Natural killer cell (primary cell): ENCODE measurements at regions not wholly inside any gene's neighbourhood (a gene's known extent, or its start where the extent isn't known, plus 50 kb on each side); places are given as distances from the start of the nearest gene placed in this dataset.

Experiments
- ATAC-seq, 3 donors: fragments of 150-1000 bp in 2 of 3; fragments of 200-7000 bp in 1 of 3; cut with Tn5 transposase; 1 replicate in 1 of 3; 2 replicates in 2 of 3; pipeline ENCODE4 v1.10.0; 2021; ENCODE audit warnings: mild to moderate bottlenecking in 2 of 3, moderate library complexity in 2 of 3
- DNase-seq, 2 donors: peaks; one replicate each; pipeline versions ENCODE4 v3.0.0 to v3.0.0-alpha.2; 2013 to 2021; ENCODE audit warnings: mixed read lengths in 1 of 2
- H3K27ac ChIP-seq: one replicate; pipeline ENCODE4 v1.5.1; 2013; ENCODE audit warnings: mild to moderate bottlenecking, low read length
- H3K27me3 ChIP-seq: one replicate; pipeline ENCODE4 v1.6.1; 2013; ENCODE audit warnings: low read length; ENCODE audit not compliant: control insufficient read depth, insufficient read depth
- H3K36me3 ChIP-seq: one replicate; pipeline ENCODE4 v1.6.1; 2013; ENCODE audit warnings: low read length; ENCODE audit not compliant: control insufficient read depth, insufficient read depth
- H3K4me1 ChIP-seq: one replicate; pipeline ENCODE4 v1.6.1; 2013; ENCODE audit warnings: low read length; ENCODE audit not compliant: control insufficient read depth, insufficient read depth
- H3K4me3 ChIP-seq: one replicate; pipeline ENCODE4 v1.5.1; 2013; ENCODE audit warnings: low read length
- H3K9me3 ChIP-seq: one replicate; pipeline ENCODE4 v1.6.1; 2013; ENCODE audit warnings: low read length; ENCODE audit not compliant: control insufficient read depth, insufficient read depth
- H3K27ac Mint-ChIP-seq, 2 donors: one replicate each; pipeline ENCODE4 v1.8.0; 2022; ENCODE audit warnings: mild to moderate bottlenecking in 2 of 2, mixed read lengths in 2 of 2, moderate library complexity in 1 of 2
- H3K27me3 Mint-ChIP-seq, 2 donors: one replicate each; pipeline ENCODE4 v1.8.0; 2022; ENCODE audit warnings: low read depth in 2 of 2, mixed read lengths in 2 of 2
- H3K36me3 Mint-ChIP-seq: one replicate; pipeline ENCODE4 v1.8.0; 2022; ENCODE audit warnings: mixed read lengths
- H3K4me1 Mint-ChIP-seq, 2 donors: one replicate each; pipeline ENCODE4 v1.8.0; 2022; ENCODE audit warnings: mixed read lengths in 2 of 2
- H3K4me3 Mint-ChIP-seq: one replicate; pipeline ENCODE4 v1.8.0; 2022; ENCODE audit warnings: mild to moderate bottlenecking, moderate library complexity, mixed read lengths
- H3K9me3 Mint-ChIP-seq, 2 donors: one replicate each; pipeline ENCODE4 v1.8.0; 2022; ENCODE audit warnings: mixed read lengths in 2 of 2
- WGBS: methylation state at CpG from one replicate; pipeline ENCODE4 v1.1.7; 2013; ENCODE audit warnings: missing lambda C conversion rate; ENCODE audit not compliant: insufficient coverage; 5-methylcytosine and 5-hydroxymethylcytosine counted together
- intact Hi-C: fragments of 100-400 bp; cut with micrococcal nuclease; formaldehyde crosslinking; loops from one replicate; pipeline ENCODE4 v1.14.2; 2022
- TF ChIP-seq, protein P1 (sequence below): fragments of 200-600 bp; IDR thresholded peaks from one replicate; pipeline ENCODE4 v1.8.0; 2022; ENCODE audit warnings: antibody characterized with exemption

DNA sequence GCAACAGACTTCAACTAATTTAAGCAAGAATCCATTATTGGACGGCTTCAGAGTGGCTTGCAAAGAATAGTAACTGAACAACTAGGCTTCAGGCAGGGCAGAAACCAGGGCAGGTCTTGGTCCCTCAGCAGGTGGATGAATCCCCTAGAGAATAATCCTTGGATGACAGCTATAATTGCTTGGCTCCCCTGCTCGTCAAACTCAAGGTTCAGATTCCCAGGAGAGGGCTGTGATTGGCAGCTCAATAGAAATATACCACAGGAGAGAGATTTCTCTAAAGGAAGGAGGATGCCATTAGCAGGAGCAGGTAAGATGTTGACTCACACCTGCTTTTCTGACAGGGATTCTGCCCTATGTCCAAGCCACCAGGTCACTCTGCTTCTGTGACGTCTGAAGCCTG lies 89.6 kb upstream of the PCDH8 start:
- TF ChIP-seq, protein P1, sequence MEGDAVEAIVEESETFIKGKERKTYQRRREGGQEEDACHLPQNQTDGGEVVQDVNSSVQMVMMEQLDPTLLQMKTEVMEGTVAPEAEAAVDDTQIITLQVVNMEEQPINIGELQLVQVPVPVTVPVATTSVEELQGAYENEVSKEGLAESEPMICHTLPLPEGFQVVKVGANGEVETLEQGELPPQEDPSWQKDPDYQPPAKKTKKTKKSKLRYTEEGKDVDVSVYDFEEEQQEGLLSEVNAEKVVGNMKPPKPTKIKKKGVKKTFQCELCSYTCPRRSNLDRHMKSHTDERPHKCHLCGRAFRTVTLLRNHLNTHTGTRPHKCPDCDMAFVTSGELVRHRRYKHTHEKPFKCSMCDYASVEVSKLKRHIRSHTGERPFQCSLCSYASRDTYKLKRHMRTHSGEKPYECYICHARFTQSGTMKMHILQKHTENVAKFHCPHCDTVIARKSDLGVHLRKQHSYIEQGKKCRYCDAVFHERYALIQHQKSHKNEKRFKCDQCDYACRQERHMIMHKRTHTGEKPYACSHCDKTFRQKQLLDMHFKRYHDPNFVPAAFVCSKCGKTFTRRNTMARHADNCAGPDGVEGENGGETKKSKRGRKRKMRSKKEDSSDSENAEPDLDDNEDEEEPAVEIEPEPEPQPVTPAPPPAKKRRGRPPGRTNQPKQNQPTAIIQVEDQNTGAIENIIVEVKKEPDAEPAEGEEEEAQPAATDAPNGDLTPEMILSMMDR = no peak
- Histone ChIP-seq H3K4me3 (no peak overlapping the region), H3K36me3 (no peaks in the 10 kb centered on the region), H3K27me3 (no peaks in the 10 kb centered on the region), H3K4me1 (no peaks in the 10 kb centered on the region), H3K9me3 (no peaks in the 10 kb centered on the region), H3K27ac (no peak overlapping the region)
- no peaks in the 10 kb centered on the region for H3K36me3 Mint-ChIP-seq
- no peaks in the 10 kb centered on the region for H3K4me1 Mint-ChIP-seq
- H3K4me3 Mint-ChIP-seq = no peak overlapping the region
- peaks cover 5 to 6% of the 10 kb centered on the region in 2 donors for H3K27me3 Mint-ChIP-seq
- ATAC-seq (no peak), DNase-seq (no peak)
- no peak overlapping the region for H3K27ac Mint-ChIP-seq
- H3K9me3 Mint-ChIP-seq = no peaks in the 10 kb centered on the region
- WGBS = 85% methylated on average over 3 of the region's 3 CpGs
- intact Hi-C loops = no loop called here

DNA sequence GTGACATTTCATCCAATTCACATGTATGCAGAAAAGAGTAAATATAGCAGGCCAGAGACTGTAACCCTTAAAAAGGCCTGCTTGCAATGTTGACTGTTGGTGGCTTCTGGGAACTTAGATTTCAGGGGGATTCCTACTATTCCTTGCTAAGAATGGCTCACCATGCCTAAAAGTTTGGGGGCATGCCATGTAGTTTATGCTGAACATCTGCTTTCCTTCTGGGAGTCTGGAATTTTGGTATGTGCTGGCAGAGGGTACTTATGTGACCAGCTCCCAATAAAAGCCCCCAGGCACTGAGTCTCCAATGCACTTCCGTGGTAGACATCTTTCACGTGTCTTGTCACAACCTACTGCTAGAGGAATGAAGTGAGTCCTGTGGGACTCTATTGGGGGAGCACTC lies 88.4 kb upstream of the PCDH8 start:
- 96% methylated on average over 2 of the region's 2 CpGs for WGBS

DNA sequence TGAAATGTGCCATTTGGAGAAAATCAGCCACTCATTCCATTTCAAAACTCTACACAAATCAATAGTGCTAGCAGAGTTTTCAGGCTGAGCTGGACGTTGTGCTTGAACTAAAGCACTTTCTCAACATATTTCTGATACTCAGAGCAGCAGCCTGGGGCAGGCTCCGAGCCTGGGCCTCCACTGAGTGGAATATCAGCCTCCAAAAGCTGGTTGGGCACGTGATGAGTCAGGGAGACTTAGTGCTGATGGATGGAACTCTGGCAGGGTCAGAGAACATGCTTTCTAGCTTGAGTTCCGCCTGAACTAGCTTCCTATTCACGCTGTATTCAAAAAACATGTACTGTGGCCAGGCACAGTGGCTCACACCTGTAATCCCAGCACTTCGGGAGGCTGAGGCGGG lies 85.8 kb upstream of the PCDH8 start:
- Mint-ChIP-seq H3K9me3 (no peaks in the 10 kb centered on the region), H3K4me1 (no peaks in the 10 kb centered on the region), H3K27ac (no peak overlapping the region), H3K4me3 (no peak overlapping the region), H3K36me3 (no peaks in the 10 kb centered on the region), H3K27me3 (peaks cover 5 to 7% of the 10 kb centered on the region in 2 donors)
- ATAC-seq = no peak
- intact Hi-C loops = no loop called here
- WGBS = 75% methylated on average over 7 of the region's 7 CpGs
- Histone ChIP-seq H3K9me3 (no peaks in the 10 kb centered on the region), H3K27me3 (no peaks in the 10 kb centered on the region), H3K4me3 (no peak overlapping the region), H3K36me3 (no peaks in the 10 kb centered on the region), H3K4me1 (no peaks in the 10 kb centered on the region), H3K27ac (no peak overlapping the region)
- TF ChIP-seq, protein P1 = no peak
- no peak for DNase-seq

More for the DNA sequence above, 88.4 kb upstream of the PCDH8 start:
- Mint-ChIP-seq H3K4me1 (no peaks in the 10 kb centered on the region), H3K36me3 (no peaks in the 10 kb centered on the region), H3K9me3 (no peaks in the 10 kb centered on the region), H3K27ac (no peak overlapping the region), H3K4me3 (no peak overlapping the region), H3K27me3 (peaks cover 5 to 6% of the 10 kb centered on the region in 2 donors)
- no peaks in the 10 kb centered on the region for H3K4me1 ChIP-seq
- no peak overlapping the region for H3K27ac ChIP-seq
- H3K27me3 ChIP-seq = no peaks in the 10 kb centered on the region
- DNase-seq (no peak), ATAC-seq (no peak)
- no peaks in the 10 kb centered on the region for H3K36me3 ChIP-seq
- intact Hi-C loops = no loop called here
- TF ChIP-seq, protein P1 = no peak
- H3K9me3 ChIP-seq = no peaks in the 10 kb centered on the region
- no peak overlapping the region for H3K4me3 ChIP-seq

DNA sequence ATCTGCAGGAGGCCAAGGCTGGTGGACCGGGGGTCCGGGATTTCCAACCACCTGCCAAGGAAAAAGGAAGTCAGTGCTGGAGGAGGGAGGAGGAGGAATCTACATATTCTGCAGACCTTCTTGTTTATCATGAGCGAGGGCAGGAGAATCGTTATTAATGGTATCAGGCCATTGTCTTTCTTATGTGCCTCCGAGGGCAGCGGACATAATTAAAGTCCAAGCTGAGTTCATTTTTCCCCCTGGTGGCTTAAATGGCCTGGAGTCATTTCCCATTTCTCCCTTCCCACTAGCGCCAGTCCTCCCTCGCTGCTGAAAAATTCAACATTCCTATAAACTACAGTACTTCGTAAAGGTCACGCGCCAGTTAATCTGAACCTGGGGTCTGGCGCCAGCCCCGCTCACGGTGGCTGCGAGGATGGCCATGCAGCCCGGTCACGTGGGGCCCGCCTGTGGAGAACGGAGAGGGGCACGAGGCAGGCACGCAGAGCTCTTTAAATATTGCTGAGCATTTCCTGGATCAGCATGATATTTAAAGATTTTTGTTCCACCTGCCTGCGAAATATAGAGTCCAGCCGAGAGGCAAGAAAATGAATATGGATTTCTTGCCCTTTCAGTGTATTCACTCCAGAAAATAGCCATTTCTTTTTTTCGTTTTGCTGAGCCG lies 85.2 kb upstream of the PCDH8 start:
- H3K27me3 ChIP-seq = no peaks in the 10 kb centered on the region
- H3K4me3 ChIP-seq = no peak overlapping the region
- DNase-seq (no peak), ATAC-seq (no peak)
- no peak overlapping the region for H3K27ac ChIP-seq
- no peaks in the 10 kb centered on the region for H3K9me3 Mint-ChIP-seq
- no peaks in the 10 kb centered on the region for H3K9me3 ChIP-seq
- WGBS = 91% methylated on average over 25 of the region's 25 CpGs
- H3K36me3 ChIP-seq = no peaks in the 10 kb centered on the region
- TF ChIP-seq, protein P1 = no peak
- intact Hi-C loops = no loop called here
- H3K4me3 Mint-ChIP-seq = no peak overlapping the region
- peaks cover 5 to 10% of the 10 kb centered on the region in 2 donors for H3K27me3 Mint-ChIP-seq
- no peaks in the 10 kb centered on the region for H3K4me1 Mint-ChIP-seq
- H3K27ac Mint-ChIP-seq = no peak overlapping the region
- no peaks in the 10 kb centered on the region for H3K36me3 Mint-ChIP-seq
- H3K4me1 ChIP-seq = no peaks in the 10 kb centered on the region
